ENCODE measurements at regions not wholly inside any gene's neighbourhood (a gene's known extent, or its start where the extent isn't known, plus 50 kb on each side); places are given as distances from the start of the nearest gene placed in this dataset.

GRCh38 chr1:67886076-67886475 lies 52.8 kb upstream of the GNG12 start:
- no peak for DNase-seq (ENCODE audit: low read depth)
- Histone ChIP-seq H3K4me3 (ENCODE audit: low read depth, low read length) (no peak overlapping the region), H3K36me3 (ENCODE audit: control insufficient read depth, insufficient read depth, low read length) (no peaks in the 10 kb centered on the region), H3K27me3 (ENCODE audit: control insufficient read depth, insufficient read depth, low read length) (no peaks in the 10 kb centered on the region)
- POLR2A ChIA-PET, result no interaction called here
- TF ChIP-seq CTCF (IDR thresholded peaks at IDR 0.05; ENCODE audit: insufficient read depth, low read depth, low read length), result no peak
- CTCF ChIA-PET, result no interaction called here

GRCh38 chr1:67883069-67883468 lies 49.8 kb upstream of the GNG12 start:
- Histone ChIP-seq H3K36me3 (ENCODE audit: control insufficient read depth, insufficient read depth, low read length) (no peaks in the 10 kb centered on the region), H3K4me3 (ENCODE audit: low read depth, low read length) (no peak overlapping the region), H3K27me3 (ENCODE audit: control insufficient read depth, insufficient read depth, low read length) (no peaks in the 10 kb centered on the region)
- DNase-seq (ENCODE audit: low read depth), result no peak
- CTCF ChIA-PET, result interaction anchor here (1.0 to 1.2 kb wide), 3 partner anchors 11 to 32 kb away, joined by 3 to 5 read pairs (median 3); no protein-coding TSS in a partner anchor
- POLR2A ChIA-PET, result no interaction called here
- TF ChIP-seq CTCF (IDR thresholded peaks at IDR 0.05; ENCODE audit: insufficient read depth, low read depth, low read length), result no peak

Data from BJ (cell line).